PC-9 (cell line): ENCODE measurements at regions not wholly inside any gene's neighbourhood (a gene's known extent, or its start where the extent isn't known, plus 50 kb on each side); places are given as distances from the start of the nearest gene placed in this dataset.

ENCODE experiments used
- BruUV-seq: library from RNA; stranded (reverse); fragments of 400-500 nt; replicated peaks from 2 replicates; lab custom pipeline; 2021; lab: Mats Ljungman, UMichigan
- CTCF ChIA-PET: fragments of 300-600 bp; sonication (Branson Sonifier 250); formaldehyde crosslinking; loops from one replicate; lab custom pipeline; 2022; ENCODE audit warnings: antibody characterized with exemption; lab: Charles Lee
- POLR2A ChIA-PET: fragments of 300-600 bp; sonication (Branson Sonifier 250); formaldehyde crosslinking; loops from one replicate; lab custom pipeline; 2022; ENCODE audit warnings: antibody characterized with exemption; ENCODE audit not compliant: unreplicated experiment; lab: Charles Lee
- DNase-seq, 2 experiments: peaks; one replicate each; pipeline versions ENCODE4 v3.0.0 to v3.0.0-alpha.2; 2015 to 2022; ENCODE audit warnings: mixed read lengths in 1 of 2
- H2AFZ ChIP-seq: fragments of 200-600 bp; sonication (generic); 2 replicates; pipeline ENCODE4 v1.8.1; 2017; ENCODE audit warnings: antibody characterized with exemption
- H3F3A ChIP-seq: fragments of 200-600 bp; sonication (generic); 2 replicates; pipeline ENCODE4 v1.8.1; 2017; ENCODE audit warnings: antibody characterized with exemption, mild to moderate bottlenecking, low read depth; ENCODE audit not compliant: insufficient read depth
- H3K27ac ChIP-seq: fragments of 200-600 bp; sonication (generic); 2 replicates; pipeline ENCODE4 v1.6.1; 2016; ENCODE audit warnings: mixed run types
- H3K27me3 ChIP-seq: fragments of 200-600 bp; sonication (generic); 2 replicates; pipeline ENCODE4 v1.6.1; 2016; ENCODE audit warnings: low read depth, mixed run types; ENCODE audit not compliant: insufficient read depth
- H3K36me3 ChIP-seq: fragments of 200-600 bp; sonication (generic); 2 replicates; pipeline ENCODE4 v1.6.1; 2016; ENCODE audit warnings: low read depth, mixed run types
- H3K4me1 ChIP-seq: fragments of 200-600 bp; sonication (generic); replicated peaks from 2 replicates; pipeline ENCODE4 v1.6.1; 2016; ENCODE audit warnings: mixed run types; ENCODE audit not compliant: insufficient read depth
- H3K4me2 ChIP-seq: fragments of 200-600 bp; sonication (generic); 2 replicates; pipeline ENCODE4 v1.6.1; 2017; ENCODE audit warnings: mixed run types
- H3K4me3 ChIP-seq: fragments of 200-600 bp; sonication (generic); 2 replicates; pipeline ENCODE4 v1.6.1; 2016; ENCODE audit warnings: mixed run types
- H3K79me2 ChIP-seq: fragments of 200-600 bp; sonication (generic); 2 replicates; pipeline ENCODE4 v1.6.1; 2017; ENCODE audit warnings: low read depth, mixed run types
- H3K9me2 ChIP-seq: fragments of 200-600 bp; sonication (generic); 2 replicates; pipeline ENCODE4 v1.8.1; 2017; ENCODE audit warnings: mild to moderate bottlenecking; ENCODE audit not compliant: insufficient read depth
- H3K9me3 ChIP-seq: fragments of 200-600 bp; sonication (generic); 2 replicates; pipeline ENCODE4 v1.8.1; 2016; ENCODE audit warnings: low read depth; ENCODE audit not compliant: insufficient read depth
- H4K20me1 ChIP-seq: fragments of 200-600 bp; sonication (generic); 2 replicates; pipeline ENCODE4 v1.8.1; 2017; ENCODE audit not compliant: insufficient read depth
- CTCF ChIP-seq: fragments of 200-600 bp; sonication (generic); conservative IDR thresholded peaks from 2 replicates; pipeline ENCODE4 v1.6.1; 2017; ENCODE audit warnings: mixed run types, antibody characterized with exemption, mild to moderate bottlenecking, moderate library complexity
- EZH2 ChIP-seq: fragments of 200-600 bp; sonication (generic); IDR thresholded peaks from 2 replicates; pipeline ENCODE4 v1.8.0; 2017; ENCODE audit warnings: antibody characterized with exemption, low read depth
- intact Hi-C: fragments of 100-400 bp; cut with micrococcal nuclease; formaldehyde crosslinking; loops from one replicate; pipeline ENCODE4 v1.10.0; 2022; ENCODE audit not compliant: unreplicated experiment

DNA sequence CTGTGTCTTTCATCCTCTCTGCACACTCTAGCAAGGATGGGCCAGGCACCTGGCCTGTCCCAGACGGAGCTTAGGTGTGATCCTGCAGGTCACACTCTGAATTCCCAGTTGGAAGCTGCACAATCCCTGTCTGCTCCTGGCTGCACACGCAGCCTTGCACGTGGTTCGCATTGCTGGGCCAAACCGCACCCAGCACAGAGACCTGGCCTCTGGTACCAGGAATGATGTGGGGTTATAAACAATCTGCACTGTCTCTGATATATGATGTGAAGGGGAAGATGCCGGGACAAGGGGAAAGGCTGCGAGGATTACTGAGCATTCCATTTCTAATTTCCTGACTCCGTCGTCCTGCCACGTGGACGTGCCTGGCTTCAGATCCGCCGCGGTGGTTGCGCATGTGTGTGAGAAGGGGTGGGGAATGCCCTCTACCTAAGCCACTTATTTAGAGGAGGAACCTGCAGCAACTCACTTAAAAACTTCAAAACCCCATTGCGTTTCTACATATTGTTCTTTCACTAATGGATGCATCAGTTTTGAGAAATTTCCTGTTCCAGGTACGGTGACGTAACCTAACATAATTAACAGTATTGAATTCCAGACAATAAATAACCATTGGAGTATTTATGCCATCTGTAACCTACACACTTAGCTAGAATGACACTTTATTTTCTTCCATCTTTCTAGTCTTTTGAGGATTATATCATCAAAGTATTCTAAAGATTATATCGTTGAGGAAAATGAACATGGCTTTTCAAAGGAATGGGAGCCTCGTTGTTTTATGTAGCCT, 559.7 kb upstream of the MGMT start:
- Histone ChIP-seq H3K27ac (no peak overlapping the region), H3K9me3 (no peaks in the 10 kb centered on the region), H3K36me3 (no peaks in the 10 kb centered on the region), H3K4me1 (no peaks in the 10 kb centered on the region), H3F3A (no peaks in the 10 kb centered on the region), H3K27me3 (peaks cover 3% of the 10 kb centered on the region; the same call in 1 of the 2 replicates), H3K9me2 (no peaks in the 10 kb centered on the region), H3K79me2 (no peaks in the 10 kb centered on the region), H3K4me2 (no peak overlapping the region), H3K4me3 (no peak overlapping the region), H4K20me1 (no peaks in the 10 kb centered on the region), H2AFZ (no peak overlapping the region)
- CTCF ChIA-PET: no interaction called here
- BruUV-seq: no TSS peak
- POLR2A ChIA-PET: no interaction called here
- intact Hi-C loops: no loop called here
- TF ChIP-seq EZH2: no peak
- DNase-seq: no peak

GRCh38 chr10:128908099-128908498, 558.9 kb upstream of the MGMT start:
- intact Hi-C loops: no loop called here
- no peak for TF ChIP-seq EZH2
- TF ChIP-seq CTCF: no peak
- H3K9me2 ChIP-seq: no peaks in the 10 kb centered on the region
- H3K27ac ChIP-seq: no peak overlapping the region
- H2AFZ ChIP-seq: no peak overlapping the region
- no peaks in the 10 kb centered on the region for H3K4me1 ChIP-seq
- no peaks in the 10 kb centered on the region for H3K79me2 ChIP-seq
- no peaks in the 10 kb centered on the region for H4K20me1 ChIP-seq
- H3F3A ChIP-seq: no peaks in the 10 kb centered on the region
- POLR2A ChIA-PET: no interaction called here
- peaks cover 3% of the 10 kb centered on the region; the same call in 1 of the 2 replicates for H3K27me3 ChIP-seq
- no peak overlapping the region for H3K4me3 ChIP-seq
- H3K4me2 ChIP-seq: no peak overlapping the region
- no TSS peak for BruUV-seq
- H3K9me3 ChIP-seq: no peaks in the 10 kb centered on the region
- DNase-seq: no peak
- no peaks in the 10 kb centered on the region for H3K36me3 ChIP-seq
- CTCF ChIA-PET: no interaction called here

GRCh38 chr10:128908499-128908898, 558.5 kb upstream of the MGMT start:
- Histone ChIP-seq H3K27ac (no peak overlapping the region), H3K79me2 (no peaks in the 10 kb centered on the region), H4K20me1 (no peaks in the 10 kb centered on the region), H3K4me1 (no peaks in the 10 kb centered on the region), H3K36me3 (no peaks in the 10 kb centered on the region), H3K9me3 (no peaks in the 10 kb centered on the region), H3K4me3 (no peak overlapping the region), H3F3A (no peaks in the 10 kb centered on the region), H2AFZ (no peak overlapping the region), H3K27me3 (peaks cover 3% of the 10 kb centered on the region; the same call in 1 of the 2 replicates), H3K9me2 (no peaks in the 10 kb centered on the region), H3K4me2 (no peak overlapping the region)
- DNase-seq: no peak
- no peak for TF ChIP-seq CTCF
- no peak for TF ChIP-seq EZH2
- intact Hi-C loops: no loop called here
- no TSS peak for BruUV-seq
- POLR2A ChIA-PET: no interaction called here
- CTCF ChIA-PET: no interaction called here
